T-helper 2 cell treated with Interferon-gamma antibody and Interleukin-4, amounts not matched to agents 5 μg/mL and 100 μg/mL, for 36 hours (primary cell): ENCODE measurements at regions not wholly inside any gene's neighbourhood (a gene's known extent, or its start where the extent isn't known, plus 50 kb on each side); places are given as distances from the start of the nearest gene placed in this dataset.
A peak's percentile ranks its signal among the peaks of the same experiment; 100 is the strongest.
"Not testable (repeated sequence)": the region's sequence is repeated elsewhere in the genome, so short reads cannot be mapped to it uniquely, and the experiment has no call there.

Source experiments
- DNase-seq: peaks from one replicate; pipeline ENCODE4 v3.0.0; 2021; ENCODE audit warnings: low spot score
- H3K27ac Mint-ChIP-seq: one replicate; pipeline ENCODE4 v1.8.0; 2021; ENCODE audit warnings: mild to moderate bottlenecking, mixed read lengths
- H3K27me3 Mint-ChIP-seq: one replicate; pipeline ENCODE4 v1.8.0; 2021; ENCODE audit warnings: low read depth, mixed read lengths
- H3K36me3 Mint-ChIP-seq: one replicate; pipeline ENCODE4 v1.8.0; 2021; ENCODE audit warnings: low read depth, mixed read lengths
- H3K4me1 Mint-ChIP-seq: one replicate; pipeline ENCODE4 v1.8.0; 2021; ENCODE audit warnings: low read depth, mixed read lengths
- H3K4me3 Mint-ChIP-seq: one replicate; pipeline ENCODE4 v1.8.0; 2022; ENCODE audit warnings: mild to moderate bottlenecking, moderate library complexity, mixed read lengths
- H3K9me3 Mint-ChIP-seq: one replicate; pipeline ENCODE4 v1.8.0; 2021; ENCODE audit warnings: mixed read lengths

- no peaks in the 10 kb centered on the region for H3K27me3 Mint-ChIP-seq
- DNase-seq: no peak
- peaks cover 3% of the 10 kb centered on the region for H3K4me1 Mint-ChIP-seq
- no peak overlapping the region for H3K27ac Mint-ChIP-seq
- no peaks in the 10 kb centered on the region for H3K9me3 Mint-ChIP-seq
- no peak overlapping the region for H3K4me3 Mint-ChIP-seq
- no peaks in the 10 kb centered on the region for H3K36me3 Mint-ChIP-seq
These were observed 73.5 kb upstream of the CDK6 start for GRCh38 chr7:92909686-92910475.

GRCh38 chr7:92904244-92905131 lies 68.1 kb upstream of the CDK6 start:
- Mint-ChIP-seq H3K4me1 (peaks cover 20% of the 10 kb centered on the region), H3K36me3 (peaks cover 9% of the 10 kb centered on the region), H3K27ac (peak overlapping the region; percentile 72), H3K4me3 (peak overlapping the region; percentile 55), H3K9me3 (peaks cover 28% of the 10 kb centered on the region), H3K27me3 (no peaks in the 10 kb centered on the region)
- DNase-seq: peak; percentile 92

GRCh38 chr7:92898798-92899197 lies 62.4 kb upstream of the CDK6 start:
- H3K9me3 Mint-ChIP-seq: peaks cover 71% of the 10 kb centered on the region
- peaks cover 23% of the 10 kb centered on the region for H3K36me3 Mint-ChIP-seq
- peaks cover 8% of the 10 kb centered on the region for H3K4me1 Mint-ChIP-seq
- H3K4me3 Mint-ChIP-seq: no peak overlapping the region
- DNase-seq: no peak
- H3K27ac Mint-ChIP-seq: no peak overlapping the region
- no peaks in the 10 kb centered on the region for H3K27me3 Mint-ChIP-seq

- not testable (repeated sequence) for H3K4me3 Mint-ChIP-seq, H3K27ac Mint-ChIP-seq, H3K27me3 Mint-ChIP-seq, DNase-seq, H3K4me1 Mint-ChIP-seq
- peaks cover 61% of the 10 kb centered on the region for H3K9me3 Mint-ChIP-seq
- H3K36me3 Mint-ChIP-seq: peaks cover 15% of the 10 kb centered on the region
These were observed 58.5 kb upstream of the CDK6 start for GRCh38 chr7:92894857-92895256.

- no peak overlapping the region for H3K27ac Mint-ChIP-seq
- DNase-seq: no peak
- H3K36me3 Mint-ChIP-seq: peaks cover 6% of the 10 kb centered on the region
- no peak overlapping the region for H3K4me3 Mint-ChIP-seq
- peaks cover 47% of the 10 kb centered on the region for H3K9me3 Mint-ChIP-seq
- H3K27me3 Mint-ChIP-seq: no peaks in the 10 kb centered on the region
- H3K4me1 Mint-ChIP-seq: no peaks in the 10 kb centered on the region
These were observed 52.7 kb upstream of the CDK6 start for GRCh38 chr7:92889081-92889480.
